ENCODE measurements at regions not wholly inside any gene's neighbourhood (a gene's known extent, or its start where the extent isn't known, plus 50 kb on each side); places are given as distances from the start of the nearest gene placed in this dataset.

GRCh38 chr3:20575146-20575545 lies 389.1 kb upstream of the SGO1 start:
- H3K9me3 Mint-ChIP-seq (ENCODE audit: unreplicated experiment): no peaks in the 10 kb centered on the region
- no peaks in the 10 kb centered on the region for H3K36me3 Mint-ChIP-seq (ENCODE audit: low read depth, unreplicated experiment)
- no peak for DNase-seq (ENCODE audit: low spot score)
- no peaks in the 10 kb centered on the region for H3K4me1 Mint-ChIP-seq (ENCODE audit: unreplicated experiment)
- H3K27me3 Mint-ChIP-seq (ENCODE audit: unreplicated experiment): no peaks in the 10 kb centered on the region
- no peak overlapping the region for H3K27ac Mint-ChIP-seq (ENCODE audit: unreplicated experiment)
- H3K4me3 Mint-ChIP-seq (ENCODE audit: unreplicated experiment): no peak overlapping the region
- no peak for TF ChIP-seq CTCF (IDR thresholded peaks at IDR 0.05; ENCODE audit: unreplicated experiment)

GRCh38 chr3:20574746-20575145 lies 388.7 kb upstream of the SGO1 start:
- Mint-ChIP-seq H3K27me3 (ENCODE audit: unreplicated experiment) (no peaks in the 10 kb centered on the region), H3K27ac (ENCODE audit: unreplicated experiment) (no peak overlapping the region), H3K36me3 (ENCODE audit: low read depth, unreplicated experiment) (no peaks in the 10 kb centered on the region), H3K4me1 (ENCODE audit: unreplicated experiment) (no peaks in the 10 kb centered on the region), H3K9me3 (ENCODE audit: unreplicated experiment) (no peaks in the 10 kb centered on the region), H3K4me3 (ENCODE audit: unreplicated experiment) (no peak overlapping the region)
- TF ChIP-seq CTCF (IDR thresholded peaks at IDR 0.05; ENCODE audit: unreplicated experiment): no peak
- DNase-seq (ENCODE audit: low spot score): no peak

- Mint-ChIP-seq H3K27me3 (ENCODE audit: unreplicated experiment) (no peaks in the 10 kb centered on the region), H3K36me3 (ENCODE audit: low read depth, unreplicated experiment) (no peaks in the 10 kb centered on the region), H3K4me3 (ENCODE audit: unreplicated experiment) (no peak overlapping the region), H3K9me3 (ENCODE audit: unreplicated experiment) (no peaks in the 10 kb centered on the region), H3K4me1 (ENCODE audit: unreplicated experiment) (no peaks in the 10 kb centered on the region), H3K27ac (ENCODE audit: unreplicated experiment) (no peak overlapping the region)
- TF ChIP-seq CTCF (IDR thresholded peaks at IDR 0.05; ENCODE audit: unreplicated experiment): no peak
- DNase-seq (ENCODE audit: low spot score): no peak
These were observed 387.2 kb upstream of the SGO1 start for GRCh38 chr3:20573175-20573574.

GRCh38 chr3:20572473-20572872 lies 386.5 kb upstream of the SGO1 start:
- H3K36me3 Mint-ChIP-seq (ENCODE audit: low read depth, unreplicated experiment): no peaks in the 10 kb centered on the region
- no peak overlapping the region for H3K4me3 Mint-ChIP-seq (ENCODE audit: unreplicated experiment)

GRCh38 chr3:20569310-20569709 lies 383.3 kb upstream of the SGO1 start:
- TF ChIP-seq CTCF (IDR thresholded peaks at IDR 0.05; ENCODE audit: unreplicated experiment): no peak
- H3K4me3 Mint-ChIP-seq (ENCODE audit: unreplicated experiment): no peak overlapping the region
- H3K9me3 Mint-ChIP-seq (ENCODE audit: unreplicated experiment): no peaks in the 10 kb centered on the region
- H3K4me1 Mint-ChIP-seq (ENCODE audit: unreplicated experiment): no peaks in the 10 kb centered on the region
- H3K27me3 Mint-ChIP-seq (ENCODE audit: unreplicated experiment): no peaks in the 10 kb centered on the region
- no peak overlapping the region for H3K27ac Mint-ChIP-seq (ENCODE audit: unreplicated experiment)
- no peak for DNase-seq (ENCODE audit: low spot score)
- H3K36me3 Mint-ChIP-seq (ENCODE audit: low read depth, unreplicated experiment): no peaks in the 10 kb centered on the region

More at GRCh38 chr3:20572473-20572872, 386.5 kb upstream of the SGO1 start:
- no peaks in the 10 kb centered on the region for H3K9me3 Mint-ChIP-seq (ENCODE audit: unreplicated experiment)
- no peaks in the 10 kb centered on the region for H3K27me3 Mint-ChIP-seq (ENCODE audit: unreplicated experiment)
- no peaks in the 10 kb centered on the region for H3K4me1 Mint-ChIP-seq (ENCODE audit: unreplicated experiment)
- no peak overlapping the region for H3K27ac Mint-ChIP-seq (ENCODE audit: unreplicated experiment)
- DNase-seq (ENCODE audit: low spot score): no peak
- no peak for TF ChIP-seq CTCF (IDR thresholded peaks at IDR 0.05; ENCODE audit: unreplicated experiment)
